Ramos (cell line): ENCODE measurements at regions not wholly inside any gene's neighbourhood (a gene's known extent, or its start where the extent isn't known, plus 50 kb on each side); places are given as distances from the start of the nearest gene placed in this dataset.

ENCODE experiments used
- in situ Hi-C: fragments of 300-500 bp; cut with MboI; formaldehyde crosslinking; loops from one replicate; pipeline ENCODE4 v1.14.3; 2022; ENCODE audit warnings: low sequenced_read_pairs; ENCODE audit not compliant: unreplicated experiment

DNA sequence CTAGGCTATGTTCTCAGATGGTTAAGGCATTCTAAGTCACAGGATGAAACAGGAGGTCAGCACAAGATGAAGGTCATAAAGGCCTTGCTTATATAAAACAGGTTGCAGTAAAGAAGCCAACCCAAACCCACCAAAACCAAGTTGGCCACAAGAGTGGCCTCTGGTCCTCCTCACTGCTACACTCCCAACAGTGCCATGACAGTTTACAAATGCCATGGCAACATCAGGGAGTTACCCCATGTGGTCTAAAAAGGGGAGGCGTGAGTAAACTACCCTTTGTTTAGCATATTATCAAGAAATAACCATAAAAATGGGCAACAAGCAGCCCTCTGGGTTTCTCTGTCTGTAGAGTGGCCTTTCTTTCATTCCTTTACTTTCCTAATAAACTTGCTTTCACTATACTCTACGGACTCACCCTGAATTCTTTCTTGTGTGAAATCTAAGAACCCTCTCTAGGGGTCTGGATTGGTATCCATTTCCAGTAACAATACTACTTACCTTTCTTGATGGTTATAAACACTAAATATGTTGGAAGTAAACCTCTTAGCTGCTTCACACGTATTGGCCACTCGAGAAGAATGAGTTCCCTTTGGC lies 1237.9 kb downstream of the FAM181B start:
- in situ Hi-C loops, result no loop called here

DNA sequence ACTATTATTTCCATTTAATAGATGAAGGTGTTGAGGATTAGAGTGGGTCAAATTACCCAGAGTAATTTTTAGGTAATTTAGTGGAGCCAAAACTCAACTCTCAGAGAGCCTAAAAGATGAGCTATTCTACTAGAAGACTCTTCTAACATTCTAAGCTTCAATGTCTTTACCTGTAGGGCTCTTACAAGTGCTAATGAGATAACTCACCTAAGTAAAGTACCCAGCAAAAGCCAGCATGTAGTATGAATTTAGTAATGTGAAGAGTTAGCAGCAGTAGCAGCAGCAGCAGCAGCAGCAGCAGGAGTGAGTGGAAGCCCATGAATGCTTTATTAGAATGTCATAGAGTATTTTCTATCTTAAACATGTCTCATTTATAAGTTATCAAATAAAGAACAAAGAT lies 1239.2 kb downstream of the FAM181B start:
- in situ Hi-C loops, result no loop called here

- in situ Hi-C loops, result no loop called here
Measured at GRCh38 chr11:81492923-81493445, 1240.7 kb downstream of the FAM181B start.

DNA sequence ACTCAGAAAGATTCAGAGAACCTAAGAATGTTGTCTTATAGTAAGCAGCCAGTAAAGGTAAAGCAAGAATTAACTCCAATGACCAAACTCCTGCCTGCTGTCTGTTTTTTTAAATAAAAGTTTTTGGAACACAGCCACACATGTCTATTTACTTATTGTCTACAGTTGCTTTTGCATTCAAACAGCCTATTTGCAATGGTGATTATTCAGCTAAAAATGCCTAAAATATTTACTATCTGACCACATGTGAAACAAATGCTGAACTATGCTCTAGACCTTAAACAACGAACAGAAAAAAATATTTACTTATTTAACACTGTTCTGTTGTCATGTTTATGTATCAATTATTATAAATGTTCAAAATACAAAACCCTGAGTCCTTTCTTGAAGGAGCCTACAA lies 1246.6 kb downstream of the FAM181B start:
- in situ Hi-C loops, result no loop called here

- in situ Hi-C loops, result no loop called here
Measured at GRCh38 chr11:81484196-81484595, 1249.5 kb downstream of the FAM181B start.

GRCh38 chr11:81477277-81477676 lies 1256.4 kb downstream of the FAM181B start:
- in situ Hi-C loops, result no loop called here

GRCh38 chr11:81476345-81476744 lies 1257.3 kb downstream of the FAM181B start:
- in situ Hi-C loops, result no loop called here

GRCh38 chr11:81472646-81473045 lies 1261.0 kb downstream of the FAM181B start:
- in situ Hi-C loops, result no loop called here

GRCh38 chr11:81470446-81470845 lies 1263.2 kb downstream of the FAM181B start:
- in situ Hi-C loops, result no loop called here

- in situ Hi-C loops, result no loop called here
Measured at GRCh38 chr11:81459766-81460306, 1273.8 kb downstream of the FAM181B start.

DNA sequence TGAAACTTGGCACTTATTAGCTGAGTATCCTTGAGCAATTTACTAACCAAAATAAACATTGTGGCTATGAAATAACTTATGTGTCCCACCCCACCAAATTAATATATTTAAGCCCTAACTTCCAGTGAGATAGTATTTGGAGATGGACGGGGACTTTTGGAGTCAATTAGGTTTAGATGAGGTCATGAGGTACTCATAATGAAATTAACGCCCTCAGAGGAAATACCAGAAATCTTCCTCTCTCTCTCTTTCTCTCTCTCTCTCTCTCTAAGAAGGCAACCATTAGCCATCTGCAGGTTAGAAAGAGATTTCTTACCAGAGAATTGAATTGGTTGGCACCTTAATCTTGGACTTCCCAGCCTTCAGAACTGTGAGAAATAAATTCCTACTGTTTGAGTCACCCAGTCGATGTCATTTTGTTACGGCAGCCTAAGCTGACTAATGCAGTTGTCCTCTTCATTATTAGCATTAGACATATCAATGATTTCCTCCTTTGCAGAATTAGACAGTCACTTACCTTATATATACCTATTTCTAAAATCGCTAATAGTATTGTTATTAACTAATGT lies 1284.0 kb downstream of the FAM181B start:
- in situ Hi-C loops, result no loop called here

GRCh38 chr11:81444297-81444696 lies 1289.4 kb downstream of the FAM181B start:
- in situ Hi-C loops, result no loop called here

DNA sequence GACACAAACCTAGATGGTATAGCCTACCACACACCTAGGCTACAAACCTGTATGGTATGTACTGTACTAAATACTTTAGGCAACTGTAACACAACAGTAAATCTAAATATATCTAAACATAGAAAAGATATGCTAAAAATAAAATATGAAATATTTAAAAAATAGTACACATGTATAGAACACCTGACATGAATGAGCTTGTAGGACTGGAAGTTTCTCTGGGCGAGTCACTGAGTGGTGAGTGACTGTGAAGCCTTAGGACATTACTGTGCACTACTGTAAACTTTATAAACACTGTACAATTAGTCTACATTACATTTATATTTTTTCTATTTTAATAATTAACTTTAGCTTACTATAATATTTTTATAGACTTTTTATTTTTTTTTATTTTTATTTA lies 1301.3 kb downstream of the FAM181B start:
- in situ Hi-C loops, result no loop called here

- in situ Hi-C loops, result no loop called here
Measured at GRCh38 chr11:81424822-81425221, 1308.8 kb downstream of the FAM181B start.

DNA sequence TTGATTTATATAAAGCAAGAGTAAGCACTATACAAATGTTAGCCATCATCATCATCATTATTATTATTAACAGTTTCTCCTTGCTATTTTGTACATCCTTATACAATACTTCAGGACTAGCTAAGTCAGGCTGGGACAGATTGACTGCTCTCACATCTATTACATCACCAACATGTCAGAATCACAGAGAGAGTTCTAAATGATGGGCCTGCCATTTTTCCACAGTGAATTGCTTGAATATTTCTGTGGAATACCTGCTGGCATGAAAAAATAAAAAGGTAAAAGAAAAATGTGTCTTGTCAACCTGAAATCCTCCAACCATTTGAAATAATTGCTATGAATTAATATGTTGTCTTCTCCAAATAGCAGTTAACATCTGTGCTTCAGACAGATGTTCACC lies 1311.3 kb downstream of the FAM181B start:
- in situ Hi-C loops, result no loop called here

GRCh38 chr11:81421251-81421860 lies 1312.3 kb downstream of the FAM181B start:
- in situ Hi-C loops, result no loop called here

GRCh38 chr11:81420668-81421250 lies 1312.9 kb downstream of the FAM181B start:
- in situ Hi-C loops, result no loop called here

DNA sequence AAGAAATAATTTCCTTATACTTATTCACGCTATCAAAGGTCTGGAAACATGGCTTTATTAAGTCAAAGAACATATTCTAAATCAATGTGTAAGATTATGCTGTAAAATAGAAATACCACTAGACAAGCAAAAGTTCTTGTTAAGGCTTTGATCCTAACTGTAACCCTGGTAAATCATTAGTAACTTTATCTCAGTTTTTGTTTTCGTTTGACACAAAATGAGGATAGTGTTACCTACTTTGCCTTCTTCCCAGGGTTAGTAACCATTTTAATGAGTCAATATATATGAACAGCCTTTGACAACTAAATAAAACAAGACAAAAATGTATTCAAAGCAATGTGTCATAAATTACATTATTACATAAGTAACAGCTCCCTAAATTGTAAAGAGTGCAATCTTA lies 1336.3 kb downstream of the FAM181B start:
- in situ Hi-C loops, result no loop called here

- in situ Hi-C loops, result no loop called here
Measured at GRCh38 chr11:81394311-81394710, 1339.4 kb downstream of the FAM181B start.

DNA sequence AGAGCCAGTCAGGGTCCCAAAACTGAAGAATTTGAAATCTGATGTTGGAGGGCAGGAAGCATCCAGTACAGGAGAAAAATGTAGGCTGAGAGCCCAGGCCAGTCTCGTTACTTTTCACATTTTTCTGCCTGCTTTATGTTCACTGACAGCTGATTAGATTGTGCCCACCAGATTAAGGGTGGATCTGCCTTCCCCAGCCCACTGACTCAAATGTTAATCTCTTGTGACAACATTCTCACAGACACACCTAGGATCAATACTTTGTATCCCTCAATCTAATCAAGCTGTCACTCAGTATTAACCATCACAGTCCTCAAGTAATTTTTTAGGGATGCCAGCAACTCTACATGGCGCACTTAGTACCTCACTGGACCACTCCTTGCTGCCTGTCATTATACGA lies 1345.3 kb downstream of the FAM181B start:
- in situ Hi-C loops, result no loop called here

DNA sequence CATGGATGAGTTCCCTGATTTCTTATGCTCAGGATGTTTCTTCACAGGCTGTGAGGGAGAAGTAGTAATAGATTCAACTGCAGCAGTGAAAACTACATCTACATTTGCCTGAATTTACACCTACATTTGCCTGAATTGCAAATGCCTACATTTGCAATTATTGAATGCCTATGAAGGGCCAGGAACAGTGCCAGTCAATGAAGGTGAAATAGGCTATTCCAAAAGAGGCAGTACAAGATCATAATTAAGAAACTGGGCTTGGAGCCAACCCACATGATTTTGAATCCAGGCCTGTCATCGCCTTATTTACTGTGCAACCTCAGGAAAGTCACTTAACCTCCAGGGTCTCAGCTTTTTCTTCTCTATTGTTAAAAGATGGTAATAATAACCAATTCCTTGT lies 1353.3 kb downstream of the FAM181B start:
- in situ Hi-C loops, result no loop called here
